H9 (cell line): ENCODE measurements at regions not wholly inside any gene's neighbourhood (a gene's known extent, or its start where the extent isn't known, plus 50 kb on each side); places are given as distances from the start of the nearest gene placed in this dataset.

Experiments used
- DNase-seq: peaks from one replicate; pipeline ENCODE4 v3.0.0-alpha.2; 2017
- H2AFZ ChIP-seq: one replicate; pipeline ENCODE4 v1.6.1; 2013; ENCODE audit warnings: mild to moderate bottlenecking, low read length, control low read depth, moderate library complexity
- H2AK5ac ChIP-seq: 2 replicates; pipeline ENCODE4 v1.6.1; 2013; ENCODE audit warnings: low read length, control low read depth, mixed read lengths; ENCODE audit not compliant: insufficient read length
- H2BK120ac ChIP-seq: one replicate; pipeline ENCODE4 v1.6.1; 2013; ENCODE audit warnings: low read depth, mild to moderate bottlenecking, low read length, control low read depth, inconsistent platforms; ENCODE audit not compliant: poor library complexity, severe bottlenecking
- H2BK12ac ChIP-seq: 2 replicates; pipeline ENCODE4 v1.6.1; 2013; ENCODE audit warnings: low read length, control low read depth, mixed read lengths, low read depth; ENCODE audit not compliant: insufficient read length
- H2BK15ac ChIP-seq: 2 replicates; pipeline ENCODE4 v1.6.1; 2013; ENCODE audit warnings: low read depth, low read length, control low read depth
- H2BK20ac ChIP-seq: one replicate; pipeline ENCODE4 v1.6.1; 2013; ENCODE audit warnings: low read depth, mild to moderate bottlenecking, low read length, control low read depth, inconsistent platforms; ENCODE audit not compliant: poor library complexity, severe bottlenecking
- H2BK5ac ChIP-seq: 2 replicates; pipeline ENCODE4 v1.6.1; 2013; ENCODE audit warnings: low read length, control low read depth, mixed read lengths; ENCODE audit not compliant: insufficient read length
- H3K14ac ChIP-seq: 2 replicates; pipeline ENCODE4 v1.6.1; 2013; ENCODE audit warnings: low read length, control low read depth; ENCODE audit not compliant: insufficient read depth
- H3K18ac ChIP-seq: 2 replicates; pipeline ENCODE4 v1.6.1; 2013; ENCODE audit warnings: low read depth, mild to moderate bottlenecking, mixed read lengths, low read length, control low read depth; ENCODE audit not compliant: insufficient read length
- H3K23ac ChIP-seq: 2 replicates; pipeline ENCODE4 v1.6.1; 2013; ENCODE audit warnings: low read length, control low read depth, mixed read lengths, low read depth; ENCODE audit not compliant: insufficient read length
- H3K23me2 ChIP-seq: 2 replicates; pipeline ENCODE4 v1.6.1; 2013; ENCODE audit warnings: low read depth, mild to moderate bottlenecking, mixed read lengths, low read length, control low read depth; ENCODE audit not compliant: insufficient read length, poor library complexity, severe bottlenecking
- H3K27ac ChIP-seq: 2 replicates; pipeline ENCODE4 v1.5.1; 2013; ENCODE audit warnings: low read length, control low read depth, mixed read lengths, low read depth; ENCODE audit not compliant: insufficient read length
- H3K27me3 ChIP-seq: 2 replicates; pipeline ENCODE4 v1.6.1; 2013; ENCODE audit warnings: low read length, control low read depth, inconsistent platforms; ENCODE audit not compliant: insufficient read depth
- H3K4ac ChIP-seq: 2 replicates; pipeline ENCODE4 v1.6.1; 2013; ENCODE audit warnings: low read depth, mild to moderate bottlenecking, control low read depth, inconsistent platforms, low read length, moderate library complexity
- H3K4me1 ChIP-seq: 2 replicates; pipeline ENCODE4 v1.6.1; 2013; ENCODE audit warnings: low read length, control low read depth, inconsistent platforms; ENCODE audit not compliant: insufficient read depth
- H3K4me2 ChIP-seq: 2 replicates; pipeline ENCODE4 v1.6.1; 2013; ENCODE audit warnings: low read length, control low read depth, mixed read lengths; ENCODE audit not compliant: insufficient read length, insufficient read depth
- H3K56ac ChIP-seq: 2 replicates; pipeline ENCODE4 v1.6.1; 2013; ENCODE audit warnings: low read depth, mild to moderate bottlenecking, mixed read lengths, low read length, control low read depth; ENCODE audit not compliant: insufficient read length
- H3K79me1 ChIP-seq: 2 replicates; pipeline ENCODE4 v1.6.1; 2013; ENCODE audit warnings: low read depth, mild to moderate bottlenecking, moderate library complexity, low read length, control low read depth, inconsistent platforms; ENCODE audit not compliant: insufficient read depth, poor library complexity, severe bottlenecking
- H3K79me2 ChIP-seq: 2 replicates; pipeline ENCODE4 v1.6.1; 2013; ENCODE audit warnings: low read length, control low read depth, inconsistent platforms; ENCODE audit not compliant: insufficient read depth
- H3K9ac ChIP-seq: 2 replicates; pipeline ENCODE4 v1.6.1; 2013; ENCODE audit warnings: low read length, control low read depth, mixed read lengths; ENCODE audit not compliant: insufficient read length; ENCODE audit errors: extremely low read depth
- H3K9me3 ChIP-seq: one replicate; pipeline ENCODE4 v1.6.1; 2013; ENCODE audit warnings: low read depth, low read length, inconsistent platforms; ENCODE audit not compliant: control insufficient read depth
- H3T11ph ChIP-seq: one replicate; pipeline ENCODE4 v1.6.1; 2013; ENCODE audit warnings: mild to moderate bottlenecking, low read length, control low read depth, inconsistent platforms
- H4K20me1 ChIP-seq: one replicate; pipeline ENCODE4 v1.6.1; 2013; ENCODE audit not compliant: control insufficient read depth, insufficient read length, insufficient read depth
- H4K5ac ChIP-seq: 2 replicates; pipeline ENCODE4 v1.6.1; 2013; ENCODE audit warnings: low read depth, mild to moderate bottlenecking, mixed read lengths, low read length, control low read depth; ENCODE audit not compliant: insufficient read length
- H4K8ac ChIP-seq: replicated peaks from 2 replicates; pipeline ENCODE4 v1.6.1; 2013; ENCODE audit warnings: low read length, control low read depth, mixed read lengths, low read depth; ENCODE audit not compliant: insufficient read length
- H4K91ac ChIP-seq: 2 replicates; pipeline ENCODE4 v1.6.1; 2013; ENCODE audit warnings: low read depth, mild to moderate bottlenecking, moderate library complexity, mixed read lengths, low read length, control low read depth; ENCODE audit not compliant: insufficient read length
- H3K27ac Mint-ChIP-seq, 3 experiments: 2 replicates in 2 of 3; 3 replicates in 1 of 3; pipeline ENCODE4 v1.8.0; 2020 to 2021; ENCODE audit warnings: mixed read lengths in 3 of 3, mild to moderate bottlenecking in 1 of 3, moderate library complexity in 1 of 3
- H3K27me3 Mint-ChIP-seq: 2 replicates; pipeline ENCODE4 v1.8.0; 2021; ENCODE audit warnings: low read depth, mild to moderate bottlenecking, moderate library complexity, mixed read lengths
- H3K36me3 Mint-ChIP-seq, 3 experiments: 2 replicates in 2 of 3; 3 replicates in 1 of 3; pipeline ENCODE4 v1.8.0; 2020 to 2021; ENCODE audit warnings: low read depth in 3 of 3, mixed read lengths in 3 of 3; ENCODE audit not compliant: insufficient read depth in 1 of 3
- H3K4me1 Mint-ChIP-seq, 2 experiments: 2 replicates each; pipeline ENCODE4 v1.8.0; 2020; ENCODE audit warnings: mixed read lengths in 2 of 2
- H3K4me3 Mint-ChIP-seq, 2 experiments: 2 replicates in 1 of 2; 3 replicates in 1 of 2; pipeline ENCODE4 v1.8.0; 2020 to 2021; ENCODE audit warnings: mild to moderate bottlenecking in 2 of 2, mixed read lengths in 2 of 2, moderate library complexity in 1 of 2
- H3K9me3 Mint-ChIP-seq, 2 experiments: 2 replicates in 1 of 2; 3 replicates in 1 of 2; pipeline ENCODE4 v1.8.0; 2020; ENCODE audit warnings: mild to moderate bottlenecking in 2 of 2, mixed read lengths in 2 of 2, moderate library complexity in 1 of 2
- WGBS: extraction: QIAGEN DNeasy Blood & Tissue Kit; methylation state at CpG from one replicate; pipeline ENCODE4 v1.1.7; 2013; ENCODE audit warnings: missing lambda C conversion rate, low lambda C conversion rate, mixed read lengths; ENCODE audit not compliant: insufficient read length; ENCODE audit errors: extremely low coverage; 5-methylcytosine and 5-hydroxymethylcytosine counted together
- TF ChIP-seq, protein P1 (sequence below): fragments of 200-600 bp; sonication (generic); conservative IDR thresholded peaks from 3 replicates; pipeline ENCODE4 v1.8.0; 2021; ENCODE audit warnings: antibody characterized with exemption, mild to moderate bottlenecking

DNA sequence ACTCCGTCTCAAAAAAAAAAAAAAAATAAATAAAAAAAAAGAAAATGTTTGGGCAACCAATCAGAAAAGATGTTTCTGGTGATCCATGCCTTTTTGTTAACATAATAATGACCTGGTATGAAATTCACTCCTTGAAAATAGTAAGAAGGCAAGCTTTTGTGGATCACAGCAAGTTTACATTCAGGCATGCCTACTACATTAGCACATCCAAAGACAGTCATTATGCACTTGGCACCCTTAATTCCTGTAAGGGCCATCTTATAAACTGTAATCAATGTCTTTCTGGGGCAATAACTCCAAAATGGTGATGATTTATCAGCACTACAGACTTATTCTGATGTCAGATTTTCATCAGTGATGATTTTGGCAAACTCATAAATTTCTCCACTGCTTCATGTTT lies 1871.6 kb upstream of the AGA start:
- Histone ChIP-seq H2AK5ac (no peak overlapping the region), H3K4me1 (no peaks in the 10 kb centered on the region), H3K9me3 (no peaks in the 10 kb centered on the region), H3K79me2 (no peaks in the 10 kb centered on the region), H2BK12ac (no peak overlapping the region), H3K56ac (no peak overlapping the region), H3K9ac (no peak overlapping the region), H4K91ac (no peak overlapping the region), H3K79me1 (no peaks in the 10 kb centered on the region), H3K27ac (no peak overlapping the region), H4K20me1 (no peaks in the 10 kb centered on the region), H3K27me3 (no peaks in the 10 kb centered on the region), H3K14ac (no peak overlapping the region), H4K8ac (no peak overlapping the region), H4K5ac (no peak overlapping the region), H2BK15ac (no peak overlapping the region), H2BK20ac (no peak overlapping the region), H3K23me2 (no peaks in the 10 kb centered on the region), H2BK120ac (no peak overlapping the region), H3T11ph (no peak overlapping the region), H2BK5ac (no peak overlapping the region), H2AFZ (no peak overlapping the region), H3K23ac (no peak overlapping the region), H3K4ac (no peak overlapping the region), H3K4me2 (no peak overlapping the region), H3K18ac (no peak overlapping the region)
- Mint-ChIP-seq H3K36me3 (peaks cover 21 to 37% (median 28%) of the 10 kb centered on the region in 3 experiments), H3K27me3 (no peaks in the 10 kb centered on the region), H3K9me3 (peaks cover 27 to 28% of the 10 kb centered on the region in 2 experiments), H3K4me3 (no peak overlapping the region), H3K4me1 (peaks cover 4 to 9% of the 10 kb centered on the region in 2 experiments; a peak in 3 of 4 replicates), H3K27ac (no peak overlapping the region)
- TF ChIP-seq, protein P1, sequence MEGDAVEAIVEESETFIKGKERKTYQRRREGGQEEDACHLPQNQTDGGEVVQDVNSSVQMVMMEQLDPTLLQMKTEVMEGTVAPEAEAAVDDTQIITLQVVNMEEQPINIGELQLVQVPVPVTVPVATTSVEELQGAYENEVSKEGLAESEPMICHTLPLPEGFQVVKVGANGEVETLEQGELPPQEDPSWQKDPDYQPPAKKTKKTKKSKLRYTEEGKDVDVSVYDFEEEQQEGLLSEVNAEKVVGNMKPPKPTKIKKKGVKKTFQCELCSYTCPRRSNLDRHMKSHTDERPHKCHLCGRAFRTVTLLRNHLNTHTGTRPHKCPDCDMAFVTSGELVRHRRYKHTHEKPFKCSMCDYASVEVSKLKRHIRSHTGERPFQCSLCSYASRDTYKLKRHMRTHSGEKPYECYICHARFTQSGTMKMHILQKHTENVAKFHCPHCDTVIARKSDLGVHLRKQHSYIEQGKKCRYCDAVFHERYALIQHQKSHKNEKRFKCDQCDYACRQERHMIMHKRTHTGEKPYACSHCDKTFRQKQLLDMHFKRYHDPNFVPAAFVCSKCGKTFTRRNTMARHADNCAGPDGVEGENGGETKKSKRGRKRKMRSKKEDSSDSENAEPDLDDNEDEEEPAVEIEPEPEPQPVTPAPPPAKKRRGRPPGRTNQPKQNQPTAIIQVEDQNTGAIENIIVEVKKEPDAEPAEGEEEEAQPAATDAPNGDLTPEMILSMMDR, result no peak
- WGBS, result no CpG with 5 or more reads among the region's 1 CpG
- no peak for DNase-seq
